ENCODE measurements at regions not wholly inside any gene's neighbourhood (a gene's known extent, or its start where the extent isn't known, plus 50 kb on each side); places are given as distances from the start of the nearest gene placed in this dataset.
A peak's percentile ranks its signal among the peaks of the same experiment; 100 is the strongest.

DNA sequence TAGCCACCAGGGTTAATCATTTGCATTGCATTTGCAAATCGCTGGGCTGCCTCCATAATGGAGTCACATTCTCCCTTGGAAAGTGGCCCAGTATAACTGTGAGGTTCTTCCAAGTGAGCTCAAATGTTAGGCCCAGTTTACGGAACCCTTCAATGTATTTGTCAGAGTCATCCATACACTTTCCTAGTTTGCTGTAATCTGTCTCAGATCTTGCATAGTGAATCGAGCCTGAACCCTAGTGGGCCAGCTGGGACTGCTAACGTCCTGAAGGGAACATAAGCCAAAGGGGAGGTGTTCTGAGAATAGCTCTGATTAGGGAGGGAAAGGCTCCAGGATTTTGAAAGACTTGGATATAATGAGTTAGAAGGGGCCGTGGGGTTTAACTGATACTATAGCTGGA is 406.3 kb downstream of the SLC6A15 start:
- Histone ChIP-seq H3K36me3 (no peaks in the 10 kb centered on the region), H3K27ac (no peak overlapping the region), H3K4me1 (no peaks in the 10 kb centered on the region), H3K27me3 (no peaks in the 10 kb centered on the region), H3K4me3 (no peak overlapping the region), H3K9me3 (no peaks in the 10 kb centered on the region)
- no peak for DNase-seq (ENCODE audit: low spot score in 2 of 2)
- TF ChIP-seq, protein P1, sequence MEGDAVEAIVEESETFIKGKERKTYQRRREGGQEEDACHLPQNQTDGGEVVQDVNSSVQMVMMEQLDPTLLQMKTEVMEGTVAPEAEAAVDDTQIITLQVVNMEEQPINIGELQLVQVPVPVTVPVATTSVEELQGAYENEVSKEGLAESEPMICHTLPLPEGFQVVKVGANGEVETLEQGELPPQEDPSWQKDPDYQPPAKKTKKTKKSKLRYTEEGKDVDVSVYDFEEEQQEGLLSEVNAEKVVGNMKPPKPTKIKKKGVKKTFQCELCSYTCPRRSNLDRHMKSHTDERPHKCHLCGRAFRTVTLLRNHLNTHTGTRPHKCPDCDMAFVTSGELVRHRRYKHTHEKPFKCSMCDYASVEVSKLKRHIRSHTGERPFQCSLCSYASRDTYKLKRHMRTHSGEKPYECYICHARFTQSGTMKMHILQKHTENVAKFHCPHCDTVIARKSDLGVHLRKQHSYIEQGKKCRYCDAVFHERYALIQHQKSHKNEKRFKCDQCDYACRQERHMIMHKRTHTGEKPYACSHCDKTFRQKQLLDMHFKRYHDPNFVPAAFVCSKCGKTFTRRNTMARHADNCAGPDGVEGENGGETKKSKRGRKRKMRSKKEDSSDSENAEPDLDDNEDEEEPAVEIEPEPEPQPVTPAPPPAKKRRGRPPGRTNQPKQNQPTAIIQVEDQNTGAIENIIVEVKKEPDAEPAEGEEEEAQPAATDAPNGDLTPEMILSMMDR (IDR thresholded peaks at IDR 0.05) = no peak
- intact Hi-C loops (cut with DNase I) = no loop called here

DNA sequence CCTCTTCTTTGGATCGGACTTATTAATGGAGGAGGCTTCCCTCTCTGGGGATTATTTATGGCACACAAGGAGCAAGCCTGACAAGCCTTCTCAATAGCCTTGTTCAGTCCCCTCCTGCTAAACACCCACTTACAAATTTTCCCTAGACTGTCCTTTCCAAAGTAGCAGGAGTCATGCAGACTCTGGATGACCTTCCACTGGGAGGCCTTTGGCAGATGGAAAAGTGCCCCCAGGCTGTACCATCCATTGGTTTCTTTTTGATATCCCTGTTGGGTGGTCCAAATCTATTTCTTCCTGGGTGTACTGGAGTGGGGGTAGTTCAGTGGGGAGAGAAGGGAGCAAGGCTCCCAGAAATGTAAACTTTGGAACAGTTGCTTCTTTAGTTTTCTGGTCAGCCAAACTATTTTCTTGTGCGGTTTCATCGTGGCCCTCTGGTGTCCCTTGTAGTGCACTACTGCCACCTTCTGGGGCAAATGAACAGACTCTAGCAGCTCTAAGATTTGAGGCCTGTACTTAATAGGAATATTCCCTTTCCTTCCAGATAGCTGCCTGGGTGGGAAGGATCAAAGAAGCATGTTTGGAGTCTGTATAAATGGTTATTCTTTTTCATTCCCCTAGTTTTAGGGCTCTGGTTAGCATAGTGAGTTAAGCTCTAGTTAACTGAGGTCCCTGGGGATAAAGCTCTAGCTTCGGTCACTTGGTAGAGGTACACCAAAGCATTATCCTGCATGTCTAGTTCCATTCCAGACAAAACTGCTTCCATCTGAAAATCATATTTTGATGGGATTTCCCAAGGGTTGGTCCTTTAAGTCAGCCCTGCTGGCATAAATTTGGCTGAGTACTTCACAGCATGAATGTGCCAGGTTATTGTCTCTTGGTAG is 409.5 kb downstream of the SLC6A15 start:
- intact Hi-C loops (cut with DNase I) = no loop called here
- DNase-seq (ENCODE audit: low spot score in 2 of 2) = no peak
- no peak overlapping the region for H3K4me3 ChIP-seq

DNA sequence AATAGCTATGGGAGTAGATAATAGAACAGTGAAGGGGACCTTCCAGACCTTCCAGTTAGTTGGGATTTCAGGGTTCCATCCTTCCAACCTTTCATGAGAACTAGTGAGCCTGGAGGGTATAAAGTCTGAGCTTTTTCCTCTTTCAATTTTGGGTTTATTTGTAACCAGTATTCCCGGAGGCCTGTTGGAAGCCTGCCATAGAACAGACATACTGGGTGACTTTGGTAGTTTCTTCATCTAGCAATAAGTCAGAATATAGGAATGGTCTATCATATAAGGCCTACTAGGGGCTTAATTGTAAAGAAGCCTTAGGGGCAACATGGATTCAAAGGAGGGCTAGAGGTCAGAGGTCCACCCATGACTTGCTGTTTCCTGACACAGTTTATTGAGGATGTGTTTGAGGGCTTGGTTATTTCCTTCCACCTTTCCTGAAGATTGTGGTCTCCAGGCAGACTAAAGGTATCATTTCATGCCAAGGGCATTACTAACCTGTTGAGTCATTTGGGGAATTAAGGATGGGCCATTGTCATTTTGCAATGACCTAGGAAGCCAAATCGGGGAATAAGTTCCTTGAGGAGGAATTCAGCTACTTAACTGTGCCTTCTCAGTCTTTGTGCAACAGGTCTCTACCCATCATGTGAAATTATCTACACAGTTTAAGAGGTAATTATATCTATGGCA is 410.3 kb downstream of the SLC6A15 start:
- DNase-seq (ENCODE audit: low spot score in 2 of 2) = no peak
- intact Hi-C loops (cut with DNase I) = no loop called here
- Histone ChIP-seq H3K4me3 (no peak overlapping the region), H3K9me3 (no peaks in the 10 kb centered on the region), H3K4me1 (no peaks in the 10 kb centered on the region), H3K27me3 (no peaks in the 10 kb centered on the region), H3K36me3 (no peaks in the 10 kb centered on the region), H3K27ac (no peak overlapping the region)
- TF ChIP-seq, protein P1 (IDR thresholded peaks at IDR 0.05) = no peak

More for the DNA sequence above, 409.5 kb downstream of the SLC6A15 start:
- no peaks in the 10 kb centered on the region for H3K36me3 ChIP-seq
- no peaks in the 10 kb centered on the region for H3K4me1 ChIP-seq
- no peak overlapping the region for H3K27ac ChIP-seq
- no peaks in the 10 kb centered on the region for H3K27me3 ChIP-seq
- no peaks in the 10 kb centered on the region for H3K9me3 ChIP-seq
- TF ChIP-seq, protein P1 (IDR thresholded peaks at IDR 0.05) = peak in 2 of 3 experiments; percentile 15 to 35

DNA sequence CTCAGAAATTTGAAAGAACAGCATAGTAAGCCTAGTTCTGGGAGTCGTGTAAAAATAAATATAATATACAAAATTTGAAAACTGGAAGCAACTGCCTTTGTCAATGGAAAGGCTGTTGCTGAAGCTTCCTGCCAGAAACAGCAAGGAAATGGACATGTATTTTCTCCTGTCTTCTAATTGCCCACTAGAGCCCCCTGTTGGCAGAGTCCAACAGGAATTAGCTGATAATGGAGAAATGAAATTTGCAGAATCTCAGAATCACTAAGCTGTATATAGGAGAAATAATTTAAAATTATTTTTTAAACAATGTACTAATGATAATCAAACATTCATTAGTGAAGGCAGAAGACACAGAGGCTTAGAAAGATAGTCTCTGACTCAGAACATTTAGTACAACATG is 414.8 kb downstream of the SLC6A15 start:
- H3K27ac ChIP-seq = no peak overlapping the region
- H3K36me3 ChIP-seq = no peaks in the 10 kb centered on the region
- DNase-seq (ENCODE audit: low spot score in 2 of 2) = no peak
- TF ChIP-seq, protein P1 (IDR thresholded peaks at IDR 0.05) = peak in 2 of 3 experiments; percentile 6 to 16
- H3K4me3 ChIP-seq = no peak overlapping the region
- H3K9me3 ChIP-seq = no peaks in the 10 kb centered on the region
- intact Hi-C loops (cut with DNase I) = no loop called here
- H3K4me1 ChIP-seq = no peaks in the 10 kb centered on the region
- H3K27me3 ChIP-seq = no peaks in the 10 kb centered on the region

DNA sequence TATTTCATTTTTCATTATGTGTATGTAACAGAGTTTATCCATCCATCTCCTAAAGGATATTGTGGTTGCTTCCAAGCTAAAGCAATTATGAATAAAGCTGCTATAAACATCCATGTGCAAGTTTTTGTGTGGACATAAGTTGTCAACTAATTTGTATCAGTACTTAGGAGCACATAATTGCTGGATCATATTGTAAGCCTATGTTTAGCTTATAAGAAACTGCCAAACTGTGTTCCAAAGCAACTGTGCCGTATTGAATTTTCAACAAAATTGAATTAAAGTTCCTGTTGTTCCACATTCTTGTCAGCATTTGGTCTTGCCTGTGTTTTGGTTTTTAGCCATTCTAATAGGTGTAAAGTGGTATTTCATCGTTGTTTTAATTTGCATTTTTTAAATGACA is 416.9 kb downstream of the SLC6A15 start:
- Histone ChIP-seq H3K27ac (no peak overlapping the region), H3K36me3 (no peaks in the 10 kb centered on the region), H3K9me3 (no peaks in the 10 kb centered on the region), H3K27me3 (no peaks in the 10 kb centered on the region), H3K4me1 (no peaks in the 10 kb centered on the region), H3K4me3 (no peak overlapping the region)
- DNase-seq (ENCODE audit: low spot score in 2 of 2) = no peak
- intact Hi-C loops (cut with DNase I) = no loop called here
- TF ChIP-seq, protein P1 (IDR thresholded peaks at IDR 0.05) = no peak

All from ascending aorta (tissue), 2 donors.